ENCODE measurements at regions not wholly inside any gene's neighbourhood (a gene's known extent, or its start where the extent isn't known, plus 50 kb on each side); places are given as distances from the start of the nearest gene placed in this dataset.

DNA sequence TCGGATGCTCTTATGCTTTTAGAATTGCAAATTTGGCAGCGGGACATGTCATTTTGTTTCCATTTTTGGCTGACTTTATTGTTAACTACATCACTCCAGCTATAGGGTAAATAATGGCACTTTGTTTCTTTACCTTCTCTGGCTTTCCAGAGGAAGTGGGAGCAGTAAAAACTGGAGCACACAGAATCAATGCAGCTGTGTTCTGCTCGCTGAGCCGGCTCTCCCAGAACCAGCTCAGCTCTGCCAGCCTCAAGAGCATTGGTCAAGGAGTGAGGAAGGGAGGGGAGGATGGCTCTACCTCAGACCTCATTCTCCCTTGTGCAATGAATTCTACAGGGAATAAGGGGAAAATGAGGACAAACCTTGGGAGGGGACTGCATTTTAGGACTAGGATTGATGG, 50.5 kb upstream of the SPATA13 start:
- TF ChIP-seq JUND (IDR thresholded peaks at IDR 0.05) (no peak), RXRA (IDR thresholded peaks at IDR 0.05) (no peak), RAD21 (IDR thresholded peaks at IDR 0.05) (no peak), YY1 (IDR thresholded peaks at IDR 0.05) (no peak)
- TF ChIP-seq, protein P1, sequence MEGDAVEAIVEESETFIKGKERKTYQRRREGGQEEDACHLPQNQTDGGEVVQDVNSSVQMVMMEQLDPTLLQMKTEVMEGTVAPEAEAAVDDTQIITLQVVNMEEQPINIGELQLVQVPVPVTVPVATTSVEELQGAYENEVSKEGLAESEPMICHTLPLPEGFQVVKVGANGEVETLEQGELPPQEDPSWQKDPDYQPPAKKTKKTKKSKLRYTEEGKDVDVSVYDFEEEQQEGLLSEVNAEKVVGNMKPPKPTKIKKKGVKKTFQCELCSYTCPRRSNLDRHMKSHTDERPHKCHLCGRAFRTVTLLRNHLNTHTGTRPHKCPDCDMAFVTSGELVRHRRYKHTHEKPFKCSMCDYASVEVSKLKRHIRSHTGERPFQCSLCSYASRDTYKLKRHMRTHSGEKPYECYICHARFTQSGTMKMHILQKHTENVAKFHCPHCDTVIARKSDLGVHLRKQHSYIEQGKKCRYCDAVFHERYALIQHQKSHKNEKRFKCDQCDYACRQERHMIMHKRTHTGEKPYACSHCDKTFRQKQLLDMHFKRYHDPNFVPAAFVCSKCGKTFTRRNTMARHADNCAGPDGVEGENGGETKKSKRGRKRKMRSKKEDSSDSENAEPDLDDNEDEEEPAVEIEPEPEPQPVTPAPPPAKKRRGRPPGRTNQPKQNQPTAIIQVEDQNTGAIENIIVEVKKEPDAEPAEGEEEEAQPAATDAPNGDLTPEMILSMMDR (IDR thresholded peaks at IDR 0.05; ENCODE audit: low read depth, low read length, missing input control), result no peak
- TF ChIP-seq, protein P2, sequence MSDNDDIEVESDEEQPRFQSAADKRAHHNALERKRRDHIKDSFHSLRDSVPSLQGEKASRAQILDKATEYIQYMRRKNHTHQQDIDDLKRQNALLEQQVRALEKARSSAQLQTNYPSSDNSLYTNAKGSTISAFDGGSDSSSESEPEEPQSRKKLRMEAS (IDR thresholded peaks at IDR 0.05), result no peak
- TF ChIP-seq, protein P3, sequence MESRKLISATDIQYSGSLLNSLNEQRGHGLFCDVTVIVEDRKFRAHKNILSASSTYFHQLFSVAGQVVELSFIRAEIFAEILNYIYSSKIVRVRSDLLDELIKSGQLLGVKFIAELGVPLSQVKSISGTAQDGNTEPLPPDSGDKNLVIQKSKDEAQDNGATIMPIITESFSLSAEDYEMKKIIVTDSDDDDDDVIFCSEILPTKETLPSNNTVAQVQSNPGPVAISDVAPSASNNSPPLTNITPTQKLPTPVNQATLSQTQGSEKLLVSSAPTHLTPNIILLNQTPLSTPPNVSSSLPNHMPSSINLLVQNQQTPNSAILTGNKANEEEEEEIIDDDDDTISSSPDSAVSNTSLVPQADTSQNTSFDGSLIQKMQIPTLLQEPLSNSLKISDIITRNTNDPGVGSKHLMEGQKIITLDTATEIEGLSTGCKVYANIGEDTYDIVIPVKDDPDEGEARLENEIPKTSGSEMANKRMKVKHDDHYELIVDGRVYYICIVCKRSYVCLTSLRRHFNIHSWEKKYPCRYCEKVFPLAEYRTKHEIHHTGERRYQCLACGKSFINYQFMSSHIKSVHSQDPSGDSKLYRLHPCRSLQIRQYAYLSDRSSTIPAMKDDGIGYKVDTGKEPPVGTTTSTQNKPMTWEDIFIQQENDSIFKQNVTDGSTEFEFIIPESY (IDR thresholded peaks at IDR 0.05), result no peak
- TF ChIP-seq, protein P4, sequence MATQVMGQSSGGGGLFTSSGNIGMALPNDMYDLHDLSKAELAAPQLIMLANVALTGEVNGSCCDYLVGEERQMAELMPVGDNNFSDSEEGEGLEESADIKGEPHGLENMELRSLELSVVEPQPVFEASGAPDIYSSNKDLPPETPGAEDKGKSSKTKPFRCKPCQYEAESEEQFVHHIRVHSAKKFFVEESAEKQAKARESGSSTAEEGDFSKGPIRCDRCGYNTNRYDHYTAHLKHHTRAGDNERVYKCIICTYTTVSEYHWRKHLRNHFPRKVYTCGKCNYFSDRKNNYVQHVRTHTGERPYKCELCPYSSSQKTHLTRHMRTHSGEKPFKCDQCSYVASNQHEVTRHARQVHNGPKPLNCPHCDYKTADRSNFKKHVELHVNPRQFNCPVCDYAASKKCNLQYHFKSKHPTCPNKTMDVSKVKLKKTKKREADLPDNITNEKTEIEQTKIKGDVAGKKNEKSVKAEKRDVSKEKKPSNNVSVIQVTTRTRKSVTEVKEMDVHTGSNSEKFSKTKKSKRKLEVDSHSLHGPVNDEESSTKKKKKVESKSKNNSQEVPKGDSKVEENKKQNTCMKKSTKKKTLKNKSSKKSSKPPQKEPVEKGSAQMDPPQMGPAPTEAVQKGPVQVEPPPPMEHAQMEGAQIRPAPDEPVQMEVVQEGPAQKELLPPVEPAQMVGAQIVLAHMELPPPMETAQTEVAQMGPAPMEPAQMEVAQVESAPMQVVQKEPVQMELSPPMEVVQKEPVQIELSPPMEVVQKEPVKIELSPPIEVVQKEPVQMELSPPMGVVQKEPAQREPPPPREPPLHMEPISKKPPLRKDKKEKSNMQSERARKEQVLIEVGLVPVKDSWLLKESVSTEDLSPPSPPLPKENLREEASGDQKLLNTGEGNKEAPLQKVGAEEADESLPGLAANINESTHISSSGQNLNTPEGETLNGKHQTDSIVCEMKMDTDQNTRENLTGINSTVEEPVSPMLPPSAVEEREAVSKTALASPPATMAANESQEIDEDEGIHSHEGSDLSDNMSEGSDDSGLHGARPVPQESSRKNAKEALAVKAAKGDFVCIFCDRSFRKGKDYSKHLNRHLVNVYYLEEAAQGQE (IDR thresholded peaks at IDR 0.05), result no peak
- TF ChIP-seq, protein P5, sequence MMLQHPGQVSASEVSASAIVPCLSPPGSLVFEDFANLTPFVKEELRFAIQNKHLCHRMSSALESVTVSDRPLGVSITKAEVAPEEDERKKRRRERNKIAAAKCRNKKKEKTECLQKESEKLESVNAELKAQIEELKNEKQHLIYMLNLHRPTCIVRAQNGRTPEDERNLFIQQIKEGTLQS (IDR thresholded peaks at IDR 0.05), result no peak
